ENCODE measurements at regions not wholly inside any gene's neighbourhood (a gene's known extent, or its start where the extent isn't known, plus 50 kb on each side); places are given as distances from the start of the nearest gene placed in this dataset.

DNA sequence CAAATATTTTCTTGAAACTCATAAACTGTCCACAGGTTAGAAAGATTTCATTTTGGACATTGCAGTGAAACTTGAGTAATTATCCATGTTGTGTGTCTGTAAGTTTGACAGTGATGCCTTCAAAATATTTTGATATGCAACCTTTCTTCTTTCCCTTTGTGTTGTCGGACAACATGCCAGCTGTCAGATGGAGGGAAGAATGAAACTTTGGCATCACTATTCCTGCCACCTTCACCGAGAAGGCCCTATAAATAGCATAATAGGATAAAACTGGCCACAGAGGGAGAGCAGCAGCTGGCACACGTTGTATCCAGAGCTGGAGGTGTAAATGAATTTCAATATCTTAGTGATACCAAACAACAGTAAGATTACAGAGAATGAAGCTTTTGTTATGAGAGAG, 436.7 kb upstream of the CFAP20DC start:
- CTCF ChIA-PET, result no interaction called here
- no peaks in the 10 kb centered on the region for H3K27me3 Mint-ChIP-seq

DNA sequence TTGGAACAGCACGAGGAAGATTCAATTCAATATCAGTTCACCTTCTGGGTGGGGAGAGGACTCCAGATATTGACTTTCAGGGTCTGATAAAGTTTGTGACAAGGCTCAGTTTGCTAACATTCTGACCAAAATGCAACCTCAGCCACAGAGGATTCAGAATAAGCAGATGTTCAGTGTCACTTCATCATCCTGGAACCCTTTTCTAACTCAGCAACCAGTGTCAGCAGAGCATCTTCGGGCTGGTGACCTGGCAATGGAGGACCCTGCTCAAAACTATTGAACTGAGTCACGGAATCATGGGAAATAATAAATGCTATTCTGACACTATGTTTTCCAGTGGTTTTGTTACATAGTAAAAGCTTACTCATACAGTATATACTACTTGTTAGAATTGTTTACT, 433.4 kb upstream of the CFAP20DC start:
- Histone ChIP-seq H3K27ac (ENCODE audit: low read length) (no peak overlapping the region), H3K36me3 (ENCODE audit: control insufficient read depth in 2 of 2, extremely low read depth in 1 of 2, insufficient read depth in 1 of 2, low read length in 1 of 2) (no peaks in the 10 kb centered on the region), H3K27me3 (replicated peaks in 1 of 2; ENCODE audit: control insufficient read depth in 2 of 2, extremely low read depth in 1 of 2, insufficient read depth in 2 of 2, low read length in 1 of 2) (no peaks in the 10 kb centered on the region), H3K4me1 (ENCODE audit: control insufficient read depth in 1 of 2, extremely low read depth in 1 of 2, insufficient read depth in 2 of 2, low read length in 2 of 2) (peaks cover 0 to 3% of the 10 kb centered on the region in 2 experiments), H3K9me3 (no peaks in the 10 kb centered on the region), H3K4me3 (ENCODE audit: control insufficient read depth in 1 of 2, extremely low read depth in 1 of 2, low read length in 1 of 2) (no peak overlapping the region)
- Mint-ChIP-seq H3K27ac (no peak overlapping the region), H3K4me3 (no peak overlapping the region), H3K9me3 (peaks cover 0 to 4% (median 0%) of the 10 kb centered on the region in 3 donors), H3K27me3 (no peaks in the 10 kb centered on the region), H3K36me3 (no peaks in the 10 kb centered on the region), H3K4me1 (peaks cover 13 to 32% (median 28%) of the 10 kb centered on the region in 3 donors)
- DNase-seq, result no peak
- ATAC-seq (replicated peaks in 1 of 4), result no peak
- ChIA-PET POLR2A (no interaction called here), CTCF (no interaction called here)
- 29% methylated on average over 1 of the region's 3 CpGs for WGBS (ENCODE audit: insufficient coverage)

More for the DNA sequence above, 436.7 kb upstream of the CFAP20DC start:
- WGBS (ENCODE audit: insufficient coverage), result no CpG with 5 or more reads among the region's 3 CpGs
- Histone ChIP-seq H3K27ac (ENCODE audit: low read length) (no peak overlapping the region), H3K36me3 (ENCODE audit: control insufficient read depth in 2 of 2, extremely low read depth in 1 of 2, insufficient read depth in 1 of 2, low read length in 1 of 2) (no peaks in the 10 kb centered on the region), H3K27me3 (replicated peaks in 1 of 2; ENCODE audit: control insufficient read depth in 2 of 2, extremely low read depth in 1 of 2, insufficient read depth in 2 of 2, low read length in 1 of 2) (no peaks in the 10 kb centered on the region), H3K4me3 (ENCODE audit: control insufficient read depth in 1 of 2, extremely low read depth in 1 of 2, low read length in 1 of 2) (no peak overlapping the region), H3K4me1 (ENCODE audit: control insufficient read depth in 1 of 2, extremely low read depth in 1 of 2, insufficient read depth in 2 of 2, low read length in 2 of 2) (no peaks in the 10 kb centered on the region), H3K9me3 (no peaks in the 10 kb centered on the region)
- Mint-ChIP-seq H3K36me3 (no peaks in the 10 kb centered on the region), H3K4me1 (peaks cover 3 to 25% (median 12%) of the 10 kb centered on the region in 3 donors), H3K9me3 (peaks cover 0 to 6% (median 0%) of the 10 kb centered on the region in 3 donors), H3K27ac (peak overlapping the region in 1 of 2 donors; percentile 2), H3K4me3 (no peak overlapping the region)
- ATAC-seq (replicated peaks in 1 of 4) (no peak), DNase-seq (no peak)
- POLR2A ChIA-PET, result no interaction called here

DNA sequence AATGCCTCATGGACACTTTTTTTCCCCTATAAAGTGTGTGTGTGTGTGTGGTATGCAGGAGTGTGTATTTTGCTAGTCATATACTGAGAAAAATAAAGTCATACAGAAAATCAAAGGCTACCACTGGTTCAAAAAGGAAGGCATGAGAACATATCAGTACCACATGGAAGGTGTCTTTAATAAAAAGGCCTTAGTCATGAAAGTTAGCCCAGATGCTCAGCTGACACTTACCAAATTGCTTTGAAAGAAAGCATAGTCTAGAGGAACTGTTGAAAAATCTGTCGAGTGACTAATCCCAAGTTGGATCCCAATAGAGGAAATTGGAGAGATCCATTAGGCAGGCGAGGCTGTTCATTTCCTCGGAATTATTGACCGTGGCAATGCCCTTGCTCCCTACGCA, 432.9 kb upstream of the CFAP20DC start:
- Mint-ChIP-seq H3K4me1 (peaks cover 13 to 30% (median 23%) of the 10 kb centered on the region in 3 donors), H3K36me3 (no peaks in the 10 kb centered on the region), H3K27ac (no peak overlapping the region), H3K9me3 (no peaks in the 10 kb centered on the region), H3K4me3 (no peak overlapping the region), H3K27me3 (no peaks in the 10 kb centered on the region)
- Histone ChIP-seq H3K36me3 (ENCODE audit: control insufficient read depth in 2 of 2, extremely low read depth in 1 of 2, insufficient read depth in 1 of 2, low read length in 1 of 2) (no peaks in the 10 kb centered on the region), H3K9me3 (no peaks in the 10 kb centered on the region), H3K4me3 (ENCODE audit: control insufficient read depth in 1 of 2, extremely low read depth in 1 of 2, low read length in 1 of 2) (no peak overlapping the region), H3K27me3 (replicated peaks in 1 of 2; ENCODE audit: control insufficient read depth in 2 of 2, extremely low read depth in 1 of 2, insufficient read depth in 2 of 2, low read length in 1 of 2) (no peaks in the 10 kb centered on the region), H3K4me1 (ENCODE audit: control insufficient read depth in 1 of 2, extremely low read depth in 1 of 2, insufficient read depth in 2 of 2, low read length in 2 of 2) (peaks cover 0 to 3% of the 10 kb centered on the region in 2 experiments), H3K27ac (ENCODE audit: low read length) (no peak overlapping the region)
- ATAC-seq (replicated peaks in 1 of 4) (no peak), DNase-seq (no peak)
- ChIA-PET CTCF (no interaction called here), POLR2A (no interaction called here)
- 83% methylated on average over 2 of the region's 5 CpGs for WGBS (ENCODE audit: insufficient coverage)

DNA sequence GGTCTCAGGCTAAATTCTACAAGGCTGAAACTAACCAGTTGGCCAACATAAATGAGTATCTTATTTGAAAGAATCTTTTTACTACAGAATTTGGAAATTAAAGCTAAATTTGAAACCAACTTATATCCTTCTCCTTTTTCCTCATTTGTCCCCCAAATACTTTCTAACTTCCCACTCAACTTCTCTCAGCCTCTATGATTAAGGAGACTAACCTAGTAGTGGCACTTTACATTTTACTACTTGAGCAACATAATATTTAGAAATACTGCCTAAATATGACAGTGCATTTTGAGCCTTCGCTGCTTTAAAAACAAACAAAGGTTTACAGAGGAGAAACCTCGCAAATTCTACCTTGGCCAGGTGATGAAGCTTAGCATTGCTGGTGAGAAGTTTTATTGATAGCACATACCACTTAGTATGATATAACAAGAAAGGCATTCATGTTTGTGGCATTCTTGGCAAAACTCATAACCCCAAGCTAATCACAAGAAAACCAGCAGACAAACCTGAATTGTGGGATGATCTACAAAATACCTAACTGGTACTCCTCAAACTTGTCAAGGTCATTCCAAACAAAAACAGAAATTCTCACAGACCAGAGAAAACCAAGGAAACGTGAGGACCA, 432.1 kb upstream of the CFAP20DC start:
- Histone ChIP-seq H3K9me3 (no peaks in the 10 kb centered on the region), H3K36me3 (ENCODE audit: control insufficient read depth in 2 of 2, extremely low read depth in 1 of 2, insufficient read depth in 1 of 2, low read length in 1 of 2) (no peaks in the 10 kb centered on the region), H3K4me1 (ENCODE audit: control insufficient read depth in 1 of 2, extremely low read depth in 1 of 2, insufficient read depth in 2 of 2, low read length in 2 of 2) (peaks cover 0 to 3% of the 10 kb centered on the region in 2 experiments), H3K27me3 (replicated peaks in 1 of 2; ENCODE audit: control insufficient read depth in 2 of 2, extremely low read depth in 1 of 2, insufficient read depth in 2 of 2, low read length in 1 of 2) (no peaks in the 10 kb centered on the region), H3K4me3 (ENCODE audit: control insufficient read depth in 1 of 2, extremely low read depth in 1 of 2, low read length in 1 of 2) (no peak overlapping the region), H3K27ac (ENCODE audit: low read length) (no peak overlapping the region)
- ChIA-PET POLR2A (no interaction called here), CTCF (no interaction called here)
- DNase-seq (no peak), ATAC-seq (replicated peaks in 1 of 4) (no peak)
- Mint-ChIP-seq H3K4me1 (peaks cover 13 to 26% (median 18%) of the 10 kb centered on the region in 3 donors), H3K27me3 (no peaks in the 10 kb centered on the region), H3K36me3 (no peaks in the 10 kb centered on the region), H3K4me3 (no peak overlapping the region), H3K9me3 (no peaks in the 10 kb centered on the region), H3K27ac (no peak overlapping the region)
- 80% methylated on average over 1 of the region's 3 CpGs for WGBS (ENCODE audit: insufficient coverage)

DNA sequence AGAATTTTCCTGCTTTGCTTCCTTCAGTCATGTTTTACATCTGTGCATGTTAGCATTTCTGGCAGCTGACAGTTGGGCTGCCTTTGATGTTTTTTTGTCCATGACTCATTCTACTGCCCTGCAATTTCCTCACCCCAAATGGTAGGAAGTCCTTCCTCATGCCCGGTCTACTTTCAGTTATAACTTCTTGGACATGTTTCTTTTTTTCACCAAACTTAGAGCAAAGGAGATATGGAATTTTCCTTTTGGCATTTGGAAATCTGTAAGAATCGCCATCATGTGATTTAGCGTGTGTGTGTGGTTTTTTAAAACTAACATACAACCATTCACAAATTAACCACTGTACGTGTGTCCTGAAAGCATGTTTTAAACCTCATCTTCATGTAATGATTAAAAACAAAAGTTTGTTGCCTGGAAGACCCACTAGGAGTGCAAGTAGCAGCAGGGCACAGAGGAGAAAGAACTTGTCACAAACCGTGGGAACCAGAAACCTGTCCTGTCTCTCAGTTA, 430.7 kb upstream of the CFAP20DC start:
- Histone ChIP-seq H3K9me3 (no peaks in the 10 kb centered on the region), H3K27me3 (replicated peaks in 1 of 2; ENCODE audit: control insufficient read depth in 2 of 2, extremely low read depth in 1 of 2, insufficient read depth in 2 of 2, low read length in 1 of 2) (no peaks in the 10 kb centered on the region), H3K4me3 (ENCODE audit: control insufficient read depth in 1 of 2, extremely low read depth in 1 of 2, low read length in 1 of 2) (no peak overlapping the region), H3K4me1 (ENCODE audit: control insufficient read depth in 1 of 2, extremely low read depth in 1 of 2, insufficient read depth in 2 of 2, low read length in 2 of 2) (peaks cover 0 to 3% of the 10 kb centered on the region in 2 experiments), H3K27ac (ENCODE audit: low read length) (no peak overlapping the region), H3K36me3 (ENCODE audit: control insufficient read depth in 2 of 2, extremely low read depth in 1 of 2, insufficient read depth in 1 of 2, low read length in 1 of 2) (no peaks in the 10 kb centered on the region)
- H3K9me3 Mint-ChIP-seq, result no peaks in the 10 kb centered on the region
- ChIA-PET POLR2A (no interaction called here), CTCF (no interaction called here)
- H3K4me1 Mint-ChIP-seq, result peaks cover 6 to 20% (median 10%) of the 10 kb centered on the region in 3 donors
- 80% methylated on average over 1 of the region's 5 CpGs for WGBS (ENCODE audit: insufficient coverage)
- peak overlapping the region in 1 of 2 donors; percentile 56 for H3K27ac Mint-ChIP-seq
- H3K27me3 Mint-ChIP-seq, result no peaks in the 10 kb centered on the region
- ATAC-seq (replicated peaks in 1 of 4) (peak; percentile 36 to 86 (median 59)), DNase-seq (peak in 1 of 35 experiments; percentile 10)
- H3K36me3 Mint-ChIP-seq, result no peaks in the 10 kb centered on the region
- peak overlapping the region in 2 of 3 donors; percentile 21 to 51 for H3K4me3 Mint-ChIP-seq

DNA sequence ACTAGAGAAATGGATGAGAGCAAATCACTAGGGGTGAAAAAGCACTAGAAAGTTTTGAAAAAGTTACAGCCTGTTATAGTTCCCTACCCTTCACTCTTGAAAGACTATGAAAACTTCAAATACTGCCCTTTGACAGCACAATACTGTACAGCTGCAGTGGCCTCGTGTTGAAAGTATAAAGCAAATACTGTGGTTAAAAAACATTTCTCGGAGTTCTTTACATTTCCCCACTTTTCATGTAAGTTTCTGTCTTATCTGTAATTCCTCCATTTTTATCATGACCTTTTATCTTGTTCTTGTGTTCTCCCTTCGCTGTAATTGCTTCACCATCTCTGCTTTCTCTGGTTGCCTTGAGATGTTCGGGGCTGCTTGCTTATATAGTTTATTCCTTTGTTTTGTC, 423.8 kb upstream of the CFAP20DC start:
- no peak for DNase-seq
- ATAC-seq (replicated peaks in 1 of 4), result no peak
- ChIA-PET POLR2A (no interaction called here), CTCF (no interaction called here)
- 80% methylated on average over 1 of the region's 4 CpGs for WGBS (ENCODE audit: insufficient coverage)
- Mint-ChIP-seq H3K4me3 (no peak overlapping the region), H3K27me3 (no peaks in the 10 kb centered on the region), H3K36me3 (peaks cover 5% of the 10 kb centered on the region), H3K9me3 (peaks cover 0 to 7% (median 5%) of the 10 kb centered on the region in 3 donors), H3K27ac (peak overlapping the region; percentile 11 to 50), H3K4me1 (peaks cover 20 to 31% (median 24%) of the 10 kb centered on the region in 3 donors)
- H3K27ac ChIP-seq (ENCODE audit: low read length), result no peak overlapping the region
- no peaks in the 10 kb centered on the region for H3K27me3 ChIP-seq (replicated peaks in 1 of 2; ENCODE audit: control insufficient read depth in 2 of 2, extremely low read depth in 1 of 2, insufficient read depth in 2 of 2, low read length in 1 of 2)
- no peak overlapping the region for H3K4me3 ChIP-seq (ENCODE audit: control insufficient read depth in 1 of 2, extremely low read depth in 1 of 2, low read length in 1 of 2)
- H3K4me1 ChIP-seq (ENCODE audit: control insufficient read depth in 1 of 2, extremely low read depth in 1 of 2, insufficient read depth in 2 of 2, low read length in 2 of 2), result no peaks in the 10 kb centered on the region
- H3K36me3 ChIP-seq (ENCODE audit: control insufficient read depth in 2 of 2, extremely low read depth in 1 of 2, insufficient read depth in 1 of 2, low read length in 1 of 2), result no peaks in the 10 kb centered on the region
- no peaks in the 10 kb centered on the region for H3K9me3 ChIP-seq
